PC-3 (cell line): ENCODE measurements at regions not wholly inside any gene's neighbourhood (a gene's known extent, or its start where the extent isn't known, plus 50 kb on each side); places are given as distances from the start of the nearest gene placed in this dataset.

Experiments used
- EZH2 ChIP-seq: fragments of 300-600 bp; sonication (generic); IDR thresholded peaks from one replicate; pipeline ENCODE4 v1.6.1; 2017; ENCODE audit warnings: antibody characterized with exemption, mild to moderate bottlenecking, low read length; ENCODE audit not compliant: unreplicated experiment
- EZH2phosphoT487 ChIP-seq: fragments of 300-600 bp; sonication (generic); IDR thresholded peaks from 2 replicates; pipeline ENCODE4 v1.6.1; 2018; ENCODE audit warnings: mild to moderate bottlenecking, antibody characterized with exemption, low read length, borderline replicate concordance
- TF ChIP-seq, protein P1 (sequence below): fragments of 300-600 bp; sonication (generic); conservative IDR thresholded peaks from 2 replicates; pipeline ENCODE4 v1.5.1; 2017; ENCODE audit warnings: antibody characterized with exemption, low read depth, mild to moderate bottlenecking, low read length

DNA sequence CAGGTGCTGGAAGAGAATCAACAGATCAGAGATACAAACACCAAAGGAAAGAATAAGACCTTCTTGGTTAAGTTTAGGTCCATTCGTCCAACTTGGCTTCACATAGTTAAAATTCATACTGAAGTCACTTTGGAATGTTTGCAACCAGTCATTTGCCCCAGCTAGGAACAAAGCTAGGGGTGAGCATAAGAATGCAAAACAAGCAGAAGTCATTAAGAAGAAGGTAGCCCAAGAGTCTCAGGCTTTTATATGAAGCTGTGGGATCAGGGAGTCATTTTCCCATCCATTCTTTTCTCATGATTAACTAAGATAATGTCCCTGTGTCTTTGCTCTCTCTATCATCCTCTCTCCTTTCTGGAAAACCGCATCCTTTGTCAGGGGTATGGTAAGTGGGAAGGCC lies 51.5 kb upstream of the TMEM170B start:
- TF ChIP-seq, protein P1, sequence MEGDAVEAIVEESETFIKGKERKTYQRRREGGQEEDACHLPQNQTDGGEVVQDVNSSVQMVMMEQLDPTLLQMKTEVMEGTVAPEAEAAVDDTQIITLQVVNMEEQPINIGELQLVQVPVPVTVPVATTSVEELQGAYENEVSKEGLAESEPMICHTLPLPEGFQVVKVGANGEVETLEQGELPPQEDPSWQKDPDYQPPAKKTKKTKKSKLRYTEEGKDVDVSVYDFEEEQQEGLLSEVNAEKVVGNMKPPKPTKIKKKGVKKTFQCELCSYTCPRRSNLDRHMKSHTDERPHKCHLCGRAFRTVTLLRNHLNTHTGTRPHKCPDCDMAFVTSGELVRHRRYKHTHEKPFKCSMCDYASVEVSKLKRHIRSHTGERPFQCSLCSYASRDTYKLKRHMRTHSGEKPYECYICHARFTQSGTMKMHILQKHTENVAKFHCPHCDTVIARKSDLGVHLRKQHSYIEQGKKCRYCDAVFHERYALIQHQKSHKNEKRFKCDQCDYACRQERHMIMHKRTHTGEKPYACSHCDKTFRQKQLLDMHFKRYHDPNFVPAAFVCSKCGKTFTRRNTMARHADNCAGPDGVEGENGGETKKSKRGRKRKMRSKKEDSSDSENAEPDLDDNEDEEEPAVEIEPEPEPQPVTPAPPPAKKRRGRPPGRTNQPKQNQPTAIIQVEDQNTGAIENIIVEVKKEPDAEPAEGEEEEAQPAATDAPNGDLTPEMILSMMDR = no peak
- TF ChIP-seq EZH2phosphoT487 (no peak), EZH2 (no peak)
